NB4 (cell line): ENCODE measurements at regions not wholly inside any gene's neighbourhood (a gene's known extent, or its start where the extent isn't known, plus 50 kb on each side); places are given as distances from the start of the nearest gene placed in this dataset.

Source experiments
- DNase-seq: peaks from one replicate; pipeline ENCODE4 v3.0.0; 2010; ENCODE audit warnings: low read depth
- H3K4me3 ChIP-seq: one replicate; pipeline ENCODE4 v1.5.1; 2011; ENCODE audit warnings: mild to moderate bottlenecking, low read depth, low read length, moderate library complexity
- CTCF ChIP-seq: IDR thresholded peaks from one replicate; pipeline ENCODE4 v1.5.1; 2012; ENCODE audit warnings: low read depth, low read length
- MAX ChIP-seq: IDR thresholded peaks from 2 replicates; pipeline ENCODE4 v1.6.1; 2011; ENCODE audit warnings: low read depth, low read length
- MYC ChIP-seq: IDR thresholded peaks from 2 replicates; pipeline ENCODE4 v1.6.1; 2011; ENCODE audit warnings: low read depth, low read length
- POLR2A ChIP-seq: IDR thresholded peaks from 2 replicates; pipeline ENCODE4 v1.6.1; 2011; ENCODE audit warnings: mild to moderate bottlenecking; ENCODE audit not compliant: insufficient read length; ENCODE audit errors: extremely low read depth

DNA sequence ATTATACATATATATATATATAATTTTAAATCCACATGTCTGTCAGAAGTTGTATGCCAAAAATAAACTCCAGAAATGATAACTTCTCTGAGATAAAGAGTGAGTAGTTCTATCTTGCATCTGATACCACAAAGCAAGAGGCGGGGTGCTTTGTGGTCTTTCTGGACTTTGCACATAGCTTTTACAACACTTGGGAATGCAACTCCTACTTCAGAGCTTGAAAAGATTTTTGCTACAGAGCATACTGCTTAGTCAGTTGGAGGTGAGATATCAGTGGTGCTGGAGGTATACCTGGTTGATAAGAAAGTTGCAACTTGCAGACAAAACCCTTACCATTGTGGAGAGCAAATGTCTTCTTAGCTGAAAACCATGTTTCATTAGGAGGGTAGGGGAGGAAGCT is 1384.5 kb upstream of the NUDT12 start:
- no peak for DNase-seq
- TF ChIP-seq MYC, result no peak
- TF ChIP-seq POLR2A, result no peak
- no peak for TF ChIP-seq MAX
- TF ChIP-seq CTCF, result no peak
- no peak overlapping the region for H3K4me3 ChIP-seq

GRCh38 chr5:104942735-104943134 is 1380.1 kb upstream of the NUDT12 start:
- no peak for DNase-seq
- TF ChIP-seq MAX (no peak), POLR2A (no peak), CTCF (no peak), MYC (no peak)
- no peak overlapping the region for H3K4me3 ChIP-seq

GRCh38 chr5:104941030-104941645 is 1378.5 kb upstream of the NUDT12 start:
- H3K4me3 ChIP-seq, result no peak overlapping the region
- no peak for DNase-seq
- TF ChIP-seq CTCF (no peak), MAX (no peak), POLR2A (no peak), MYC (no peak)

DNA sequence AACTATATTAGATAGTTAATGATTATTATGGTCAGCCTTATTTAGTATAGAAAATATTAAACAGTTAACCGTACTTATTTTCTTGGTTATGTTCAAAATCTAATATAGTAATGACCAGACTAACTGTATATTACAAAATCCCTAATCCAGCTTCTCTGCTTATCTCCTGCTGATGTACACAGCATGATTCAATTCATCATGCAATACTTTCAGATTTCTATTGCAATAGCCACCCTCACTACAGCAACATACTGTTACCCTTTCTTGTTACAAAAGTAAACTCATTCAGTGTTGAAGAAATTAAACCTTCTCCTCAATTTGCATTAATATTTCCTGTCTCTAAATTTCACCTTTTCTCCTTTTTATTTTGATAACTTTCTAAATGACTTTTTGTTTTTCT is 1375.0 kb upstream of the NUDT12 start:
- TF ChIP-seq MYC, result no peak
- no peak for TF ChIP-seq POLR2A
- TF ChIP-seq MAX, result no peak
- TF ChIP-seq CTCF, result no peak
- H3K4me3 ChIP-seq, result no peak overlapping the region
- no peak for DNase-seq

DNA sequence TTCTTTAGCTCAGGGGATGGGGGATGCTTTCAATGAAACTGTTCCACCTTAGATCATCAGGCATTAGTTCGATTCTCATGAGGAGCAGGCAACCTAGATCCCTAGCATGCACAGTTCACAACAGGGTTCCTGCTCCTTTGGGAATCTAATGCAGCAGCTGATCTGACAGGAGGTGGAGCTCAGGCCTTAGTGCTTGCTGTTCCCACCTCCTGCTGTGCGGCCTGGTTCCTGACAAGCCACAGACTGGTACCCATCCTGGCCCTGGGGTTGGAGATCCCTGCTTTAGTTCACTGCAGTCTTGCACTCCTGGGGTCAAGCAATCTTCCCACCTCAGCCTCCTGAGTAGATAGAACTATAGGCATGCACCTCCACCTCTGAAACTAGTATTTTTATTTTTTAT is 1369.8 kb upstream of the NUDT12 start:
- DNase-seq, result no peak
- no peak overlapping the region for H3K4me3 ChIP-seq
- TF ChIP-seq CTCF, result no peak
- TF ChIP-seq POLR2A, result no peak
- TF ChIP-seq MAX, result no peak
- TF ChIP-seq MYC, result no peak
